K562 (cell line): ENCODE measurements at regions not wholly inside any gene's neighbourhood (a gene's known extent, or its start where the extent isn't known, plus 50 kb on each side); places are given as distances from the start of the nearest gene placed in this dataset.

Source experiments
- ATAC-seq: fragments of 200-7000 bp; cut with Tn5 transposase; 3 replicates; pipeline ENCODE4 v1.9.1; 2020; ENCODE audit warnings: moderate library complexity
- BruUV-seq: library from RNA; stranded (reverse); fragments of 400-500 nt; replicated peaks from 2 replicates; lab custom pipeline; 2021; lab: Mats Ljungman, UMichigan
- CTCF ChIA-PET: fragments of 300-600 bp; formaldehyde crosslinking; extraction: SDS; loops from one replicate; lab custom pipeline; 2021; ENCODE audit warnings: low intra/inter-chr PET ratio; lab: Yijun Ruan, JAX
- POLR2A ChIA-PET: fragments of 300-600, 350-650 bp; sonication (Branson Sonifier 250); formaldehyde crosslinking; extraction: SDS; loops from one replicate; lab custom pipeline; 2021; ENCODE audit warnings: antibody characterized with exemption, inconsistent platforms; lab: Yijun Ruan, JAX
- DNase-seq, 4 experiments: peaks; one replicate each; pipeline versions ENCODE4 v3.0.0 to v3.0.0-alpha.2; 2011 to 2018; ENCODE audit warnings: low spot score in 3 of 4, mixed read lengths in 3 of 4; ENCODE audit errors: extremely low read depth in 1 of 4
- FAIRE-seq: peaks from 2 replicates; lab custom pipeline; 2011; peaks lifted over from hg19 to GRCh38; lab: Jason Lieb, UNC
- H2AFZ ChIP-seq: 2 replicates; pipeline ENCODE4 v1.6.0; 2011; ENCODE audit warnings: low read depth, low read length, control low read depth, inconsistent platforms
- H3K27ac ChIP-seq: fragments of 200-600 bp; 3 replicates; pipeline ENCODE4 v1.8.0; 2011; ENCODE audit warnings: low read depth, mild to moderate bottlenecking, control low read depth, inconsistent platforms, low read length, moderate library complexity, mixed read lengths; ENCODE audit errors: extremely low read depth
- H3K27me3 ChIP-seq, 2 experiments: fragments of 300-600 bp in 1 of 2; 2 replicates in 1 of 2; 3 replicates in 1 of 2; pipeline versions ENCODE4 v1.6.0 to v1.8.0; 2011; ENCODE audit warnings: inconsistent platforms in 2 of 2, low read length in 2 of 2, mild to moderate bottlenecking in 1 of 2, mixed read lengths in 1 of 2, moderate library complexity in 1 of 2; ENCODE audit not compliant: control insufficient read depth in 2 of 2, insufficient read depth in 2 of 2
- H3K36me3 ChIP-seq: fragments of 300-600 bp; 3 replicates; pipeline ENCODE4 v1.8.0; 2011; ENCODE audit warnings: mild to moderate bottlenecking, low read length, inconsistent platforms; ENCODE audit not compliant: control insufficient read depth, insufficient read depth
- H3K4me1 ChIP-seq, 2 experiments: fragments of 200-600 bp in 1 of 2; replicated peaks in 1 of 2; 2 replicates in 1 of 2; 3 replicates in 1 of 2; pipeline versions ENCODE4 v1.5.1 to v1.8.0; 2011; ENCODE audit warnings: inconsistent platforms in 2 of 2, low read length in 2 of 2, mild to moderate bottlenecking in 1 of 2, mixed read lengths in 1 of 2, moderate library complexity in 1 of 2; ENCODE audit not compliant: control insufficient read depth in 2 of 2, insufficient read depth in 2 of 2
- H3K4me2 ChIP-seq: 2 replicates; pipeline ENCODE4 v1.6.1; 2011; ENCODE audit warnings: low read length, control low read depth, inconsistent platforms, mixed read lengths; ENCODE audit not compliant: insufficient read depth
- H3K4me3 ChIP-seq: fragments of 200-600 bp; sonication (generic), shearing (Covaris generic); 2 replicates; pipeline ENCODE4 v1.5.1; 2016; ENCODE audit warnings: control low read depth, inconsistent platforms
- H3K79me2 ChIP-seq: fragments of 200-600 bp; 3 replicates; pipeline ENCODE4 v1.8.0; 2011; ENCODE audit warnings: low read length, inconsistent platforms; ENCODE audit not compliant: control insufficient read depth, insufficient read depth
- H3K9ac ChIP-seq, 2 experiments: 2 replicates each; pipeline versions ENCODE4 v1.6.0 to v1.6.1; 2011; ENCODE audit warnings: low read depth in 2 of 2, low read length in 2 of 2, control low read depth in 1 of 2, inconsistent platforms in 1 of 2, mild to moderate bottlenecking in 1 of 2, mixed read lengths in 1 of 2; ENCODE audit not compliant: insufficient read depth in 1 of 2
- H3K9me1 ChIP-seq: one replicate; pipeline ENCODE4 v1.6.0; 2011; ENCODE audit warnings: inconsistent platforms, mild to moderate bottlenecking, low read length, moderate library complexity; ENCODE audit not compliant: control insufficient read depth, insufficient read depth
- H3K9me3 ChIP-seq: replicated peaks from 2 replicates; pipeline ENCODE4 v1.5.1; 2011; ENCODE audit warnings: low read depth, low read length, inconsistent platforms; ENCODE audit not compliant: control insufficient read depth, insufficient read depth
- H4K20me1 ChIP-seq: replicated peaks from 2 replicates; pipeline ENCODE4 v1.6.1; 2011; ENCODE audit warnings: low read length, inconsistent platforms, mixed read lengths; ENCODE audit not compliant: control insufficient read depth, insufficient read depth
- CHD4 ChIP-seq: fragments of 200-600 bp; sonication (generic); IDR thresholded peaks from 3 replicates; pipeline ENCODE4 v1.6.1; 2012; ENCODE audit warnings: low read depth, mild to moderate bottlenecking, mixed read lengths, low read length, inconsistent platforms; ENCODE audit not compliant: insufficient read depth, insufficient replicate concordance, poor library complexity, severe bottlenecking
- CREBBP ChIP-seq: IDR thresholded peaks from one replicate; pipeline ENCODE4 v1.6.1; 2012; ENCODE audit warnings: low read depth, mild to moderate bottlenecking, control low read depth, inconsistent platforms, low read length
- CTCFL ChIP-seq: IDR thresholded peaks from 2 replicates; pipeline ENCODE4 v1.6.1; 2011; ENCODE audit warnings: borderline replicate concordance, low read depth, mild to moderate bottlenecking, moderate library complexity, low read length; ENCODE audit not compliant: insufficient read depth, poor library complexity, severe bottlenecking
- EWSR1 ChIP-seq: fragments of 450-650 bp; IDR thresholded peaks from 2 replicates; pipeline ENCODE4 v1.6.1; 2018; ENCODE audit warnings: borderline replicate concordance, mild to moderate bottlenecking, low read depth, moderate library complexity; ENCODE audit not compliant: partially characterized antibody
- MAX ChIP-seq: sonication (generic); formaldehyde crosslinking; IDR thresholded peaks from 2 replicates; pipeline ENCODE4 v1.9.0; 2022; ENCODE audit warnings: mild to moderate bottlenecking, missing genetic modification reagents
- MAZ ChIP-seq, 2 experiments: fragments of 450-650 bp in 1 of 2; sonication (generic) in 1 of 2; formaldehyde crosslinking; IDR thresholded peaks in 1 of 2; conservative IDR thresholded peaks in 1 of 2; 2 replicates each; pipeline versions ENCODE4 v1.4.0 to v1.5.0; 2020; ENCODE audit warnings: mild to moderate bottlenecking in 1 of 2, missing genetic modification reagents in 1 of 2
- NEUROD1 ChIP-seq: fragments of 150-350 bp; IDR thresholded peaks from 2 replicates; pipeline ENCODE4 v1.6.1; 2014; ENCODE audit warnings: borderline replicate concordance, low read length, low read depth; ENCODE audit not compliant: partially characterized antibody
- RHOXF2B ChIP-seq: fragments of 250-450 bp; sonication (Bioruptor Pico); conservative IDR thresholded peaks from 2 replicates; pipeline ENCODE4 v1.5.1; 2021
- SIRT6 ChIP-seq: IDR thresholded peaks from one replicate; pipeline ENCODE4 v1.6.1; 2012; ENCODE audit warnings: low read depth, mild to moderate bottlenecking, control low read depth, inconsistent platforms, low read length, moderate library complexity
- SRSF9 ChIP-seq: fragments of 200-400 bp; formaldehyde crosslinking; IDR thresholded peaks from 2 replicates; pipeline ENCODE4 v1.6.1; 2017; ENCODE audit warnings: low read depth, low read length, borderline replicate concordance
- TAF9B ChIP-seq: fragments of 450-650 bp; IDR thresholded peaks from 2 replicates; pipeline ENCODE4 v1.6.1; 2018; ENCODE audit warnings: mild to moderate bottlenecking; ENCODE audit not compliant: partially characterized antibody
- THAP7 ChIP-seq: fragments of 250-450 bp; sonication (Bioruptor Pico); IDR thresholded peaks from 2 replicates; pipeline ENCODE4 v1.5.0; 2021
- YBX1 ChIP-seq: fragments of 450-650 bp; IDR thresholded peaks from 2 replicates; pipeline ENCODE4 v1.7.1; 2016; ENCODE audit warnings: mild to moderate bottlenecking
- ZFP36 ChIP-seq: fragments of 150-350 bp; IDR thresholded peaks from 2 replicates; pipeline ENCODE4 v1.6.1; 2018; ENCODE audit warnings: low read length, low read depth; ENCODE audit not compliant: partially characterized antibody
- WGBS: fragments of 100-300 bp; shearing (Covaris generic); methylation state at CpG from one replicate; pipeline ENCODE4 v1.1.6; 2016; ENCODE audit warnings: low coverage, mixed read lengths; ENCODE audit not compliant: insufficient coverage; ENCODE audit errors: missing lambda C conversion rate; 5-methylcytosine and 5-hydroxymethylcytosine counted together
- in situ Hi-C: fragments of 300-500 bp; cut with MboI; formaldehyde crosslinking; loops from 4 replicates; pipeline ENCODE4 v1.15.0; 2018; ENCODE audit warnings: inconsistent platforms, mixed read lengths
- intact Hi-C: fragments of 100-400 bp; cut with micrococcal nuclease; formaldehyde crosslinking; loops from 2 replicates; pipeline ENCODE4 v1.14.2; 2022

GRCh38 chr13:97120976-97121375 is 101.2 kb upstream of the MBNL2 start:
- H3K9ac ChIP-seq, result no peak overlapping the region
- no peaks in the 10 kb centered on the region for H3K9me3 ChIP-seq
- no peak overlapping the region for H3K27ac ChIP-seq
- ChIA-PET CTCF (no interaction called here), POLR2A (no interaction called here)
- H2AFZ ChIP-seq, result no peak overlapping the region
- ATAC-seq (no peak), DNase-seq (no peak), FAIRE-seq (no peak)
- no peaks in the 10 kb centered on the region for H4K20me1 ChIP-seq
- no peaks in the 10 kb centered on the region for H3K79me2 ChIP-seq
- BruUV-seq, result no TSS peak
- in situ Hi-C loops, result no loop called here
- no peaks in the 10 kb centered on the region for H3K36me3 ChIP-seq
- H3K4me1 ChIP-seq, result no peaks in the 10 kb centered on the region; a peak in 2 of 5 replicates
- H3K27me3 ChIP-seq, result peaks cover 0 to 2% of the 10 kb centered on the region in 2 experiments; a peak in 1 of 5 replicates
- no peak overlapping the region for H3K4me3 ChIP-seq
- intact Hi-C loops, result no loop called here
- H3K4me2 ChIP-seq, result no peak overlapping the region
- no peaks in the 10 kb centered on the region for H3K9me1 ChIP-seq
- WGBS, result 14% methylated on average over 1 of the region's 1 CpG
- no peak for TF ChIP-seq CREBBP
- no peak for TF ChIP-seq CTCFL
- no peak for TF ChIP-seq RHOXF2B (CRISPR knock-in tag)
- no peak for TF ChIP-seq ZFP36
- TF ChIP-seq MAZ (CRISPR knock-in tag; conservative IDR thresholded peaks at IDR 0.05 in 1 of 2, IDR thresholded peaks at IDR 0.05 in 1 of 2), result no peak
- no peak for TF ChIP-seq TAF9B
- no peak for TF ChIP-seq CHD4
- TF ChIP-seq EWSR1, result no peak
- no peak for TF ChIP-seq SRSF9
- no peak for TF ChIP-seq SIRT6
- no peak for TF ChIP-seq YBX1
- no peak for TF ChIP-seq NEUROD1
- no peak for TF ChIP-seq THAP7
- TF ChIP-seq MAX (CRISPR knock-in tag), result no peak
